ENCODE measurements at regions not wholly inside any gene's neighbourhood (a gene's known extent, or its start where the extent isn't known, plus 50 kb on each side); places are given as distances from the start of the nearest gene placed in this dataset.
"Not testable (repeated sequence)": the region's sequence is repeated elsewhere in the genome, so short reads cannot be mapped to it uniquely, and the experiment has no call there.

GRCh38 chr2:91667341-91667740 lies 2975.9 kb downstream of the RPIA start:
- DNase-seq, result not testable (repeated sequence)

GRCh38 chr2:91685541-91685940 lies 2994.1 kb downstream of the RPIA start:
- DNase-seq, result not testable (repeated sequence)

- DNase-seq, result not testable (repeated sequence)
These were observed 2994.6 kb downstream of the RPIA start for GRCh38 chr2:91686046-91686445.
